Spinal cord (tissue), 9 donors: ENCODE measurements at regions not wholly inside any gene's neighbourhood (a gene's known extent, or its start where the extent isn't known, plus 50 kb on each side); places are given as distances from the start of the nearest gene placed in this dataset.

Experiments
- DNase-seq, 6 donors: peaks; one replicate each; pipeline versions ENCODE4 v3.0.0 to v3.0.0-alpha.2; 2013 to 2015; ENCODE audit warnings: low spot score in 6 of 6, low read depth in 4 of 6
- H3K27ac ChIP-seq: one replicate; pipeline ENCODE4 v1.5.1; 2013; ENCODE audit warnings: low read depth, low read length, control low read depth
- H3K27me3 ChIP-seq: one replicate; pipeline ENCODE4 v1.6.1; 2013; ENCODE audit warnings: low read length; ENCODE audit not compliant: control insufficient read depth, insufficient read depth
- H3K36me3 ChIP-seq: one replicate; pipeline ENCODE4 v1.6.1; 2013; ENCODE audit warnings: low read length; ENCODE audit not compliant: control insufficient read depth, insufficient read depth
- H3K4me1 ChIP-seq: one replicate; pipeline ENCODE4 v1.6.1; 2013; ENCODE audit warnings: low read length; ENCODE audit not compliant: control insufficient read depth, insufficient read depth
- H3K4me3 ChIP-seq: one replicate; pipeline ENCODE4 v1.5.1; 2013; ENCODE audit warnings: low read depth, low read length, control low read depth
- H3K9me3 ChIP-seq: one replicate; pipeline ENCODE4 v1.6.1; 2013; ENCODE audit warnings: low read length; ENCODE audit not compliant: control insufficient read depth, insufficient read depth
- WGBS: methylation state at CpG from one replicate; pipeline ENCODE4 v1.1.5; 2013; ENCODE audit warnings: missing lambda C conversion rate; ENCODE audit not compliant: insufficient coverage; 5-methylcytosine and 5-hydroxymethylcytosine counted together
- donor health status: healthy.

- DNase-seq = peak in 1 of 6 donors; percentile 19
- H3K27me3 ChIP-seq = no peaks in the 10 kb centered on the region
- no peaks in the 10 kb centered on the region for H3K4me1 ChIP-seq
- no peak overlapping the region for H3K4me3 ChIP-seq
- no peak overlapping the region for H3K27ac ChIP-seq
- WGBS = no CpG with 5 or more reads among the region's 1 CpG
- peaks cover 3% of the 10 kb centered on the region for H3K9me3 ChIP-seq
- no peaks in the 10 kb centered on the region for H3K36me3 ChIP-seq
Observed at GRCh38 chr1:193486671-193487229, 300.3 kb upstream of the B3GALT2 start.

- H3K4me1 ChIP-seq = no peaks in the 10 kb centered on the region
- no peak for DNase-seq
- H3K27me3 ChIP-seq = no peaks in the 10 kb centered on the region
- no CpG with 5 or more reads among the region's 1 CpG for WGBS
- H3K4me3 ChIP-seq = no peak overlapping the region
- H3K27ac ChIP-seq = no peak overlapping the region
- H3K9me3 ChIP-seq = no peaks in the 10 kb centered on the region
- H3K36me3 ChIP-seq = no peaks in the 10 kb centered on the region
Observed at GRCh38 chr1:193480755-193481154, 294.3 kb upstream of the B3GALT2 start.

GRCh38 chr1:193479187-193479586 lies 292.8 kb upstream of the B3GALT2 start:
- 71% methylated on average over 1 of the region's 3 CpGs for WGBS
- Histone ChIP-seq H3K4me1 (no peaks in the 10 kb centered on the region), H3K27ac (no peak overlapping the region), H3K9me3 (no peaks in the 10 kb centered on the region), H3K4me3 (no peak overlapping the region), H3K27me3 (no peaks in the 10 kb centered on the region), H3K36me3 (no peaks in the 10 kb centered on the region)
- no peak for DNase-seq

GRCh38 chr1:193476748-193477147 lies 290.3 kb upstream of the B3GALT2 start:
- H3K27ac ChIP-seq = no peak overlapping the region
- no peaks in the 10 kb centered on the region for H3K36me3 ChIP-seq
- H3K27me3 ChIP-seq = no peaks in the 10 kb centered on the region
- no peak for DNase-seq
- WGBS = no CpG with 5 or more reads among the region's 6 CpGs
- H3K4me3 ChIP-seq = no peak overlapping the region
- H3K4me1 ChIP-seq = no peaks in the 10 kb centered on the region
- no peaks in the 10 kb centered on the region for H3K9me3 ChIP-seq

- WGBS = 90% methylated on average over 2 of the region's 4 CpGs
- DNase-seq = no peak
- no peaks in the 10 kb centered on the region for H3K4me1 ChIP-seq
- no peak overlapping the region for H3K27ac ChIP-seq
- H3K4me3 ChIP-seq = no peak overlapping the region
- no peaks in the 10 kb centered on the region for H3K27me3 ChIP-seq
- H3K36me3 ChIP-seq = no peaks in the 10 kb centered on the region
- no peaks in the 10 kb centered on the region for H3K9me3 ChIP-seq
Observed at GRCh38 chr1:193473932-193474331, 287.5 kb upstream of the B3GALT2 start.

GRCh38 chr1:193472838-193473398 lies 286.5 kb upstream of the B3GALT2 start:
- WGBS = 100% methylated on average over 1 of the region's 3 CpGs
- no peaks in the 10 kb centered on the region for H3K4me1 ChIP-seq

GRCh38 chr1:193472430-193472829 lies 286.0 kb upstream of the B3GALT2 start:
- Histone ChIP-seq H3K4me1 (no peaks in the 10 kb centered on the region), H3K27ac (no peak overlapping the region), H3K4me3 (no peak overlapping the region), H3K27me3 (no peaks in the 10 kb centered on the region), H3K9me3 (no peaks in the 10 kb centered on the region), H3K36me3 (no peaks in the 10 kb centered on the region)
- WGBS = no CpG with 5 or more reads among the region's 2 CpGs
- DNase-seq = no peak

More at GRCh38 chr1:193472838-193473398, 286.5 kb upstream of the B3GALT2 start:
- no peak overlapping the region for H3K27ac ChIP-seq
- no peak for DNase-seq
- no peaks in the 10 kb centered on the region for H3K36me3 ChIP-seq
- no peaks in the 10 kb centered on the region for H3K9me3 ChIP-seq
- no peak overlapping the region for H3K4me3 ChIP-seq
- no peaks in the 10 kb centered on the region for H3K27me3 ChIP-seq

- no peak overlapping the region for H3K4me3 ChIP-seq
- H3K27me3 ChIP-seq = no peaks in the 10 kb centered on the region
- H3K36me3 ChIP-seq = no peaks in the 10 kb centered on the region
- no peak overlapping the region for H3K27ac ChIP-seq
- H3K4me1 ChIP-seq = no peaks in the 10 kb centered on the region
- WGBS = no CpG with 5 or more reads among the region's 2 CpGs
- H3K9me3 ChIP-seq = no peaks in the 10 kb centered on the region
- no peak for DNase-seq
Observed at GRCh38 chr1:193471981-193472380, 285.6 kb upstream of the B3GALT2 start.

- Histone ChIP-seq H3K9me3 (no peaks in the 10 kb centered on the region), H3K4me1 (no peaks in the 10 kb centered on the region), H3K27ac (no peak overlapping the region), H3K4me3 (no peak overlapping the region), H3K36me3 (no peaks in the 10 kb centered on the region), H3K27me3 (no peaks in the 10 kb centered on the region)
- no CpG with 5 or more reads among the region's 5 CpGs for WGBS
- DNase-seq = peak in 1 of 6 donors; percentile 53
Observed at GRCh38 chr1:193463326-193463932, 277.0 kb upstream of the B3GALT2 start.
